Neuronal stem cell (in vitro differentiated cells): ENCODE measurements at regions not wholly inside any gene's neighbourhood (a gene's known extent, or its start where the extent isn't known, plus 50 kb on each side); places are given as distances from the start of the nearest gene placed in this dataset.

Experiments used
- DNase-seq: peaks from one replicate; pipeline ENCODE4 v3.0.0-alpha.2; 2013; ENCODE audit warnings: low spot score
- H2AFZ ChIP-seq: one replicate; pipeline ENCODE4 v1.6.1; 2013; ENCODE audit warnings: mild to moderate bottlenecking, low read length, inconsistent platforms
- H2AK5ac ChIP-seq: 2 replicates; pipeline ENCODE4 v1.6.1; 2013; ENCODE audit warnings: low read depth, mild to moderate bottlenecking, inconsistent platforms, low read length, moderate library complexity, mixed read lengths
- H2BK120ac ChIP-seq: 2 replicates; pipeline ENCODE4 v1.6.1; 2013; ENCODE audit warnings: low read depth, mild to moderate bottlenecking, inconsistent platforms, low read length, moderate library complexity, mixed read lengths
- H2BK12ac ChIP-seq: one replicate; pipeline ENCODE4 v1.6.1; 2013; ENCODE audit warnings: low read length, inconsistent platforms
- H2BK15ac ChIP-seq: 2 replicates; pipeline ENCODE4 v1.6.1; 2013; ENCODE audit warnings: mild to moderate bottlenecking, low read length, inconsistent platforms, mixed read lengths
- H2BK5ac ChIP-seq: one replicate; pipeline ENCODE4 v1.6.1; 2013; ENCODE audit warnings: inconsistent platforms, mild to moderate bottlenecking, low read length, moderate library complexity
- H3K14ac ChIP-seq: one replicate; pipeline ENCODE4 v1.6.1; 2013; ENCODE audit warnings: low read length, inconsistent platforms
- H3K18ac ChIP-seq: 2 replicates; pipeline ENCODE4 v1.6.1; 2013; ENCODE audit warnings: low read length, inconsistent platforms
- H3K23ac ChIP-seq: 2 replicates; pipeline ENCODE4 v1.6.1; 2013; ENCODE audit warnings: low read depth, mild to moderate bottlenecking, mixed read lengths, low read length, inconsistent platforms; ENCODE audit not compliant: poor library complexity
- H3K27ac ChIP-seq: replicated peaks from 3 replicates; pipeline ENCODE4 v1.5.1; 2013; ENCODE audit warnings: low read length, inconsistent platforms
- H3K27me3 ChIP-seq, 3 experiments: 2 replicates each; pipeline ENCODE4 v1.6.1; 2013; ENCODE audit warnings: low read length in 3 of 3, mild to moderate bottlenecking in 2 of 3, inconsistent platforms in 1 of 3, low read depth in 1 of 3, mixed read lengths in 1 of 3, moderate library complexity in 1 of 3; ENCODE audit not compliant: control insufficient read depth in 3 of 3, insufficient read depth in 3 of 3
- H3K36me3 ChIP-seq, 2 donors: replicated peaks in 1 of 2; 2 replicates each; pipeline ENCODE4 v1.6.1; 2013; ENCODE audit warnings: low read length in 2 of 2; ENCODE audit not compliant: control insufficient read depth in 2 of 2, insufficient read depth in 2 of 2
- H3K4ac ChIP-seq: 2 replicates; pipeline ENCODE4 v1.6.1; 2013; ENCODE audit warnings: inconsistent platforms, mild to moderate bottlenecking, low read length, moderate library complexity
- H3K4me1 ChIP-seq, 2 donors: 1 replicate in 1 of 2; 2 replicates in 1 of 2; pipeline ENCODE4 v1.6.1; 2013; ENCODE audit warnings: low read length in 2 of 2, low read depth in 1 of 2; ENCODE audit not compliant: control insufficient read depth in 2 of 2, insufficient read depth in 1 of 2
- H3K4me2 ChIP-seq: one replicate; pipeline ENCODE4 v1.6.1; 2013; ENCODE audit warnings: mild to moderate bottlenecking, low read length, inconsistent platforms; ENCODE audit not compliant: insufficient read depth, poor library complexity, severe bottlenecking
- H3K4me3 ChIP-seq, 2 donors: 2 replicates each; pipeline ENCODE4 v1.5.1; 2013; ENCODE audit warnings: low read length in 2 of 2, mild to moderate bottlenecking in 2 of 2, inconsistent platforms in 1 of 2, moderate library complexity in 1 of 2
- H3K79me1 ChIP-seq: one replicate; pipeline ENCODE4 v1.6.1; 2013; ENCODE audit warnings: low read depth, mild to moderate bottlenecking, inconsistent platforms, low read length, moderate library complexity
- H3K9ac ChIP-seq: one replicate; pipeline ENCODE4 v1.6.1; 2013; ENCODE audit warnings: mild to moderate bottlenecking, low read depth, low read length, inconsistent platforms; ENCODE audit not compliant: poor library complexity
- H3K9me3 ChIP-seq, 2 donors: replicated peaks in 1 of 2; 2 replicates each; pipeline versions ENCODE3 to v1.6.1; 2013; ENCODE audit warnings: low read length in 2 of 2, mild to moderate bottlenecking in 2 of 2, inconsistent platforms in 1 of 2, low read depth in 1 of 2, mixed read lengths in 1 of 2, moderate library complexity in 1 of 2; ENCODE audit not compliant: control insufficient read depth in 2 of 2, insufficient read depth in 1 of 2
- H4K8ac ChIP-seq: one replicate; pipeline ENCODE4 v1.6.1; 2013; ENCODE audit warnings: low read depth, mild to moderate bottlenecking, inconsistent platforms, low read length, moderate library complexity
- H4K91ac ChIP-seq: one replicate; pipeline ENCODE4 v1.6.1; 2013; ENCODE audit warnings: low read length, low read depth, mild to moderate bottlenecking, inconsistent platforms; ENCODE audit not compliant: poor library complexity
- WGBS, 2 donors: extraction: QIAGEN DNeasy Blood & Tissue Kit; methylation state at CpG; one replicate each; pipeline ENCODE4 v1.1.7; 2013; ENCODE audit warnings: missing lambda C conversion rate in 2 of 2, mixed read lengths in 1 of 2; ENCODE audit not compliant: insufficient read length in 2 of 2, insufficient replicate concordance in 1 of 2; ENCODE audit errors: extremely low coverage in 2 of 2; 5-methylcytosine and 5-hydroxymethylcytosine counted together

GRCh38 chr18:25817546-25818237 lies 272.7 kb downstream of the SS18 start:
- no peaks in the 10 kb centered on the region for H3K79me1 ChIP-seq
- no peak overlapping the region for H2BK15ac ChIP-seq
- H3K4me1 ChIP-seq = peaks cover 4 to 30% of the 10 kb centered on the region in 2 donors
- H2AK5ac ChIP-seq = no peak overlapping the region
- H3K18ac ChIP-seq = no peak overlapping the region
- H2BK5ac ChIP-seq = no peak overlapping the region
- WGBS, 2 donors = no CpG with 5 or more reads among the region's 5 CpGs
- H2BK120ac ChIP-seq = no peak overlapping the region
- no peaks in the 10 kb centered on the region for H3K9me3 ChIP-seq
- no peak overlapping the region for H3K14ac ChIP-seq
- no peak overlapping the region for H3K9ac ChIP-seq
- no peak overlapping the region for H3K23ac ChIP-seq
- no peak overlapping the region for H4K8ac ChIP-seq
- H2AFZ ChIP-seq = no peak overlapping the region
- H2BK12ac ChIP-seq = no peak overlapping the region
- DNase-seq = no peak
- no peaks in the 10 kb centered on the region for H3K36me3 ChIP-seq
- H3K4me3 ChIP-seq = no peak overlapping the region
- H3K27ac ChIP-seq = no peak overlapping the region
- H3K27me3 ChIP-seq = no peaks in the 10 kb centered on the region
- H3K4ac ChIP-seq = no peak overlapping the region
- no peak overlapping the region for H4K91ac ChIP-seq
- no peak overlapping the region for H3K4me2 ChIP-seq

- Histone ChIP-seq H2BK5ac (no peak overlapping the region), H3K27ac (no peak overlapping the region), H2BK12ac (no peak overlapping the region), H3K23ac (no peak overlapping the region), H3K79me1 (no peaks in the 10 kb centered on the region), H4K91ac (no peak overlapping the region), H3K36me3 (no peaks in the 10 kb centered on the region), H2BK120ac (no peak overlapping the region), H3K4ac (no peak overlapping the region), H3K14ac (no peak overlapping the region), H3K9me3 (no peaks in the 10 kb centered on the region), H4K8ac (no peak overlapping the region), H3K4me2 (no peak overlapping the region), H3K18ac (no peak overlapping the region), H3K4me1 (peaks cover 4 to 30% of the 10 kb centered on the region in 2 donors), H3K9ac (no peak overlapping the region), H3K27me3 (no peaks in the 10 kb centered on the region), H2BK15ac (no peak overlapping the region), H2AFZ (peak overlapping the region; percentile 76), H2AK5ac (no peak overlapping the region), H3K4me3 (peak overlapping the region in 1 of 2 donors; percentile 3)
- DNase-seq = no peak
- no CpG with 5 or more reads among the region's 3 CpGs for WGBS, 2 donors
These were observed 274.8 kb downstream of the SS18 start for GRCh38 chr18:25815659-25816058.

- Histone ChIP-seq H2AFZ (peak overlapping the region; percentile 76), H3K23ac (no peak overlapping the region), H3K9me3 (no peaks in the 10 kb centered on the region), H3K27me3 (no peaks in the 10 kb centered on the region), H3K14ac (no peak overlapping the region), H2BK120ac (no peak overlapping the region), H2AK5ac (no peak overlapping the region), H3K4me2 (no peak overlapping the region), H3K4ac (no peak overlapping the region), H3K18ac (no peak overlapping the region), H2BK15ac (no peak overlapping the region), H3K79me1 (no peaks in the 10 kb centered on the region), H3K36me3 (no peaks in the 10 kb centered on the region), H2BK12ac (no peak overlapping the region), H3K4me3 (peak overlapping the region in 1 of 2 donors; percentile 3), H2BK5ac (no peak overlapping the region), H3K9ac (no peak overlapping the region), H4K8ac (no peak overlapping the region), H3K27ac (no peak overlapping the region), H3K4me1 (peaks cover 2 to 26% of the 10 kb centered on the region in 2 donors), H4K91ac (no peak overlapping the region)
- no CpG with 5 or more reads among the region's 4 CpGs for WGBS, 2 donors
- no peak for DNase-seq
These were observed 275.5 kb downstream of the SS18 start for GRCh38 chr18:25814841-25815458.

- H3K4me2 ChIP-seq = no peak overlapping the region
- H3K9ac ChIP-seq = no peak overlapping the region
- H3K23ac ChIP-seq = no peak overlapping the region
- whole genome bisulfite sequencing, 2 donors = no CpG with 5 or more reads among the region's 5 CpGs
- H4K91ac ChIP-seq = no peak overlapping the region
- H3K27ac ChIP-seq = no peak overlapping the region
- no peak overlapping the region for H3K4me3 ChIP-seq
- H4K8ac ChIP-seq = no peak overlapping the region
- H2BK120ac ChIP-seq = no peak overlapping the region
- H3K27me3 ChIP-seq = no peaks in the 10 kb centered on the region
- no peak overlapping the region for H3K4ac ChIP-seq
- no peaks in the 10 kb centered on the region for H3K36me3 ChIP-seq
- no peak overlapping the region for H3K14ac ChIP-seq
- no peak overlapping the region for H2AK5ac ChIP-seq
- no peak overlapping the region for H2BK5ac ChIP-seq
- H3K4me1 ChIP-seq = peaks cover 2 to 22% of the 10 kb centered on the region in 2 donors
- no peak overlapping the region for H2BK12ac ChIP-seq
- H3K9me3 ChIP-seq = no peaks in the 10 kb centered on the region
- no peaks in the 10 kb centered on the region for H3K79me1 ChIP-seq
- H3K18ac ChIP-seq = peak overlapping the region; percentile 34
- no peak overlapping the region for H2AFZ ChIP-seq
- DNase-seq = no peak
- no peak overlapping the region for H2BK15ac ChIP-seq
These were observed 277.3 kb downstream of the SS18 start for GRCh38 chr18:25813110-25813509.
